ENCODE measurements at regions not wholly inside any gene's neighbourhood (a gene's known extent, or its start where the extent isn't known, plus 50 kb on each side); places are given as distances from the start of the nearest gene placed in this dataset.

GRCh38 chr6:74735304-74735703, 470.5 kb downstream of the COL12A1 start:
- intact Hi-C loops (cut with DNase I; ENCODE audit: low total_unique reads) = no loop called here
- DNase-seq = peak in 1 of 2 donors; percentile 34
- H3K36me3 ChIP-seq = no peaks in the 10 kb centered on the region
- no peak overlapping the region for H3K4me3 ChIP-seq
- H3K9me3 ChIP-seq = no peaks in the 10 kb centered on the region
- no peaks in the 10 kb centered on the region for H3K27me3 ChIP-seq
- TF ChIP-seq, protein P1, sequence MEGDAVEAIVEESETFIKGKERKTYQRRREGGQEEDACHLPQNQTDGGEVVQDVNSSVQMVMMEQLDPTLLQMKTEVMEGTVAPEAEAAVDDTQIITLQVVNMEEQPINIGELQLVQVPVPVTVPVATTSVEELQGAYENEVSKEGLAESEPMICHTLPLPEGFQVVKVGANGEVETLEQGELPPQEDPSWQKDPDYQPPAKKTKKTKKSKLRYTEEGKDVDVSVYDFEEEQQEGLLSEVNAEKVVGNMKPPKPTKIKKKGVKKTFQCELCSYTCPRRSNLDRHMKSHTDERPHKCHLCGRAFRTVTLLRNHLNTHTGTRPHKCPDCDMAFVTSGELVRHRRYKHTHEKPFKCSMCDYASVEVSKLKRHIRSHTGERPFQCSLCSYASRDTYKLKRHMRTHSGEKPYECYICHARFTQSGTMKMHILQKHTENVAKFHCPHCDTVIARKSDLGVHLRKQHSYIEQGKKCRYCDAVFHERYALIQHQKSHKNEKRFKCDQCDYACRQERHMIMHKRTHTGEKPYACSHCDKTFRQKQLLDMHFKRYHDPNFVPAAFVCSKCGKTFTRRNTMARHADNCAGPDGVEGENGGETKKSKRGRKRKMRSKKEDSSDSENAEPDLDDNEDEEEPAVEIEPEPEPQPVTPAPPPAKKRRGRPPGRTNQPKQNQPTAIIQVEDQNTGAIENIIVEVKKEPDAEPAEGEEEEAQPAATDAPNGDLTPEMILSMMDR (IDR thresholded peaks at IDR 0.05) = no peak
- H3K27ac ChIP-seq = peak overlapping the region in 1 of 2 donors; percentile 49
- H3K4me1 ChIP-seq = peaks cover 0 to 27% (median 0%) of the 10 kb centered on the region in 4 donors

DNA sequence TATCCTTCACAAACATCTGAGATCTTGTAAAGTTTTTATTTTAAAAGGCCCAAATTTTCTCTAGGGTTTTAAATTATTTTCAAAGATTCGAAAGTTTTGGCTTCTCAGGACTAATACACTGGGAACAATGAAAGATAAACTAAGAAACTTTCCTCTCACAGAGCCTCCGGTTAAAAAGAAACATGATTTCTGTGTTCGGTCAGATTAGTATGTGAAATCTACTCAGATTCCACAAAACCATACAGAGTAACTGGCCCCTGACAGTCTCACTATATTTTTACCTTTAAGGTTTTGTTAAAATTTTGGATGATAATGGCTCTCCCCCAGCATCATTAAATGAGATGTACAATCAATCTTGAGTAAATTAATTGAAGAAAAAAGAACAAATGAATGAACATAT, 471.0 kb downstream of the COL12A1 start:
- H3K4me3 ChIP-seq = no peak overlapping the region
- H3K4me1 ChIP-seq = peaks cover 0 to 27% (median 0%) of the 10 kb centered on the region in 4 donors
- H3K27ac ChIP-seq = peak overlapping the region; percentile 35 to 49
- no peaks in the 10 kb centered on the region for H3K9me3 ChIP-seq
- DNase-seq = no peak
- TF ChIP-seq, protein P1 (IDR thresholded peaks at IDR 0.05) = no peak
- H3K36me3 ChIP-seq = no peaks in the 10 kb centered on the region
- no peaks in the 10 kb centered on the region for H3K27me3 ChIP-seq
- intact Hi-C loops (cut with DNase I; ENCODE audit: low total_unique reads) = no loop called here

GRCh38 chr6:74733830-74734620, 471.8 kb downstream of the COL12A1 start:
- Histone ChIP-seq H3K36me3 (no peaks in the 10 kb centered on the region), H3K9me3 (no peaks in the 10 kb centered on the region), H3K27me3 (no peaks in the 10 kb centered on the region), H3K4me3 (no peak overlapping the region), H3K27ac (peak overlapping the region; percentile 35 to 49), H3K4me1 (peaks cover 0 to 27% (median 0%) of the 10 kb centered on the region in 4 donors)
- DNase-seq = no peak
- intact Hi-C loops (cut with DNase I; ENCODE audit: low total_unique reads) = no loop called here
- TF ChIP-seq, protein P1 (IDR thresholded peaks at IDR 0.05) = no peak

GRCh38 chr6:74731931-74732330, 473.9 kb downstream of the COL12A1 start:
- Histone ChIP-seq H3K9me3 (no peaks in the 10 kb centered on the region), H3K4me3 (no peak overlapping the region), H3K36me3 (no peaks in the 10 kb centered on the region), H3K27ac (peak overlapping the region in 1 of 2 donors; percentile 25), H3K4me1 (peaks cover 0 to 27% (median 0%) of the 10 kb centered on the region in 4 donors), H3K27me3 (no peaks in the 10 kb centered on the region)
- intact Hi-C loops (cut with DNase I; ENCODE audit: low total_unique reads) = no loop called here
- DNase-seq = no peak
- TF ChIP-seq, protein P1 (IDR thresholded peaks at IDR 0.05) = no peak

GRCh38 chr6:74731204-74731603, 474.6 kb downstream of the COL12A1 start:
- no peak overlapping the region for H3K27ac ChIP-seq
- no peak overlapping the region for H3K4me3 ChIP-seq
- no peaks in the 10 kb centered on the region for H3K9me3 ChIP-seq
- no peak for DNase-seq
- intact Hi-C loops (cut with DNase I; ENCODE audit: low total_unique reads) = no loop called here
- H3K36me3 ChIP-seq = no peaks in the 10 kb centered on the region
- TF ChIP-seq, protein P1 (IDR thresholded peaks at IDR 0.05) = no peak
- no peaks in the 10 kb centered on the region for H3K27me3 ChIP-seq
- H3K4me1 ChIP-seq = peaks cover 0 to 27% (median 0%) of the 10 kb centered on the region in 4 donors
